ENCODE measurements at regions not wholly inside any gene's neighbourhood (a gene's known extent, or its start where the extent isn't known, plus 50 kb on each side); places are given as distances from the start of the nearest gene placed in this dataset.
A peak's percentile ranks its signal among the peaks of the same experiment; 100 is the strongest.

GRCh38 chr3:162487138-162487537 lies 990.5 kb downstream of the OTOL1 start:
- FAIRE-seq = no peak
- DNase-seq (ENCODE audit: low spot score in 2 of 2) = no peak

- FAIRE-seq = no peak
Observed at GRCh38 chr3:162489853-162490252, 993.2 kb downstream of the OTOL1 start.

DNA sequence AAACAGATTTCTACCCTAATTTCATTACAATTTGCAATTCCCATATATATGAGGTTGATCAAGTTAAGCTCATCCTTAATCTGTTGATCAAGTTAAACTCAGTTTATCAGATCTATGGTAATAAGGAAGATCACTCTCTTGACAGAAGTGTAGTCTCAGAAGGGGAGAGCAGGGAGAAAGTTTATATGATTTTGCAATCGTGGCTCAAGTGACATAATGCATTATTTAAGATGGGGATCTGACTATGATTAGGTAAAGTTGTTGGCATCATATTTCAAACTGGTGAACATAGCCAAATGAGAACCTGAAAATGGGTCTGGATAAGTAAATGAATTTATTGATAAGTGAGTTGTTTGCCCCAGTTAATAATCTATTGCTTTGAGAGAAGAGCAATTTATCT lies 995.3 kb downstream of the OTOL1 start:
- FAIRE-seq (no peak), DNase-seq (ENCODE audit: low spot score in 2 of 2) (no peak)

More at GRCh38 chr3:162489853-162490252, 993.2 kb downstream of the OTOL1 start:
- no peak for DNase-seq (ENCODE audit: low spot score in 2 of 2)

- DNase-seq (ENCODE audit: low spot score in 2 of 2) (no peak), FAIRE-seq (no peak)
Observed at GRCh38 chr3:162492446-162493081, 996.0 kb downstream of the OTOL1 start.

- FAIRE-seq (no peak), DNase-seq (ENCODE audit: low spot score in 2 of 2) (no peak)
Observed at GRCh38 chr3:162498626-162499025, 1002.0 kb downstream of the OTOL1 start.

GRCh38 chr3:162507397-162507796 lies 1010.8 kb downstream of the OTOL1 start:
- DNase-seq (ENCODE audit: low spot score in 2 of 2) = no peak
- peak; percentile 54 for FAIRE-seq

GRCh38 chr3:162512488-162512887 lies 1015.9 kb downstream of the OTOL1 start:
- no peak for DNase-seq (ENCODE audit: low spot score in 2 of 2)
- FAIRE-seq = no peak

DNA sequence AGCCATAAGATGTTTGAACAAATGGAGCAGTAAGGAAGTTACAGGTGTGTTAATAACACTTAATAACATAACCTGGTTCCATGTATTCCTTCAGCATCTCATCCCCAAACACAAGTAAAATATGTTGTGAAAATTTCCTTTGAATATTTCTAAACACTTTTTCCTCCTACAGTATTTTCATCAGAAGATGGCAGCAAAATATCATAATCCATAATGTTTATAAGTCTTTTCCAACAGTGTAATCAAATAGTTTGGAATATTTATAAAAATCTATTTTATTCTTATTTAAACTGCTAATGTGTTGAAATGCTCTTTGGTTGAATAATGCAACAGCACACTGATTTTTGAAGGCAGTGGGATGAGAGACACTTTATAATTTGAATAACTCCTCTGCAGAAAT lies 1020.5 kb downstream of the OTOL1 start:
- FAIRE-seq (no peak), DNase-seq (ENCODE audit: low spot score in 2 of 2) (no peak)

DNA sequence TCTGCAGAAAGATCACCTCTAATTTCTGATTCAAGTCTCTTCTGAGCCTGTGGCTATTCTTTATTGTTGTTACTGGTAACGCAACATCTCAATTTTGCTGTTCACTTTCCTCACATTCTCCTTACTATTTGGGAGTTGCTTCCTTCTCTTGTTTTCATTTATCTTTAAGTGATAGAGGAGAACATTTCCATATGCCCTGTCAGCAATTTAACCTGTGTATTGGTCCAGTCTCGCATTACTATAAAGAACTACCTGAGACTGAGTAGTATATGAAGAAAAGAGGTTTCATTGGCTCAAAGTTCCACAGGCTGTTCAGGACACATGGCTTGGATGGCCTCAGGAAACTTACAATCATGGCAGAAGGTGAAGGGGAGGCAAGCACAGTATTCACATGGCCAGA lies 1025.1 kb downstream of the OTOL1 start:
- DNase-seq (ENCODE audit: low spot score in 2 of 2) = no peak
- no peak for FAIRE-seq

DNA sequence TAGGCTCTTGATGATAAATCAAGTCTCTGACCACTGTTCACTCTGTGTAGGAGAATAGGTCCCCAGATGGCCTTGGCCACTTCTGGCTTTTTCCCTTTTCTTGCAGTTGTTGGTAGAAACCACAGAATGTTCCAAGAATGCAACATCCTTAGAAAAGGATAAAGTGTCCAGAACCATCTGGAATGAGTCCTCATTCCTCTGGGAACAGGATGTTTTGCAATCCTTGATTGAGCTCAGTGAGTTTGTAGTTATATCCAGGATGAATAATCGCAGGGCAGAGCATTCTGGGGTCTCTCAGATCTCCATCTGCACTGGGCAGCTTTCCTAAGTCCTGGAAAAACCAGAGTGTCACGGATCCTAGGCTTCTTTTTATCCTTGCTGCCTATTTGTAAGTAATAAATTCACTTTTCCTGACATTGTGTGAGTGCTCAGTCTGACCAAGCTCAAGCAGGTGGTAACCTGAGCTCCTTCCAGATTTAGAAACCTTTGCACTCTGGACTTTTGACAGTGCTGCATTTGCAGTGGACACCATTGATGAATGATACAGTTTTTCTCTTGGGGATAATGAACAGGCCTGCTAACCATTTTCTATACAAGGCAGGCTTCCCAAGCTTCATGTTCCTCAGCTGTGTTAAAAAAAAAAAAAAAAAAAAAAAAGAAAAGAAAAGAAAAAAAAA lies 1028.6 kb downstream of the OTOL1 start:
- FAIRE-seq = no peak
- no peak for DNase-seq (ENCODE audit: low spot score in 2 of 2)

- DNase-seq (ENCODE audit: low spot score in 2 of 2) (no peak), FAIRE-seq (no peak)
Observed at GRCh38 chr3:162525771-162526170, 1029.2 kb downstream of the OTOL1 start.

DNA sequence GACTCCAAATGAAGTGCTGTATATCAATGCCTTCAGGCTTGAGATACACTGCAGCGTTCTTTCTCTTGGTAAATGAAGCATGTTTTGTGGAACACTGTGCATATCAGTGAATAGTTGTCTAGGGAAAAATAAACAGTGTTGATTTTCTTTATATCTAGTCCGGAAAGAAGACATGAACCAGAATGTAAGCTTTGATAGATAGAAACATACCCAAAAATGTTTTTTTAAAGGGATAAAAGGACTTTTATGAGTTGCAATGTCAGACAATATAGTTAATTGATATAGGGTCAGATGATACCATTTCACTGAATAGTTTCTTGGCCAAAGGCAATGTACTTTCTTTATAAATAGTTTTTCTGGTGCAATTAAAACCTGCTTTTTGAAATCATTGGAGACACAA lies 1037.8 kb downstream of the OTOL1 start:
- FAIRE-seq (no peak), DNase-seq (ENCODE audit: low spot score in 2 of 2) (no peak)

- no peak for DNase-seq (ENCODE audit: low spot score in 2 of 2)
- no peak for FAIRE-seq
Observed at GRCh38 chr3:162538491-162538890, 1041.9 kb downstream of the OTOL1 start.

- no peak for FAIRE-seq
- no peak for DNase-seq (ENCODE audit: low spot score in 2 of 2)
Observed at GRCh38 chr3:162538906-162539305, 1042.3 kb downstream of the OTOL1 start.

DNA sequence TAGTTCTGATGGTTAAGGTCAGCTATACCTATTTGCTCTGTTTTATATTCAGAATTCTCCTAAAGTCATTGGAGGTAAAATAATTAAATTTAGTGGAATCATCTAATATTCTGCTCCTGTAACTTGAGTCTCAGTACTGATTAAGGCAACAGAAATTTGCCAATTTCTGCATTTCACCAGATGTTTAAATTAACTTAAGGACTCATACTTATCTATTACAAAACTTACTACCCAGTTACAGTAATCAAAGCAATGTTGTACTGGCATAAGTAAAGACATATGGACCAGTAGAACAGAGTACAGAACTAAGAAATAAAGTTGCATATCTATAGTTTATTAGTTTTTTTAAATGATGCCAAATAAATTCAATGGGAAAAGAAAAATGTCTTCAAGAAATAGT lies 1043.8 kb downstream of the OTOL1 start:
- FAIRE-seq = no peak
- no peak for DNase-seq (ENCODE audit: low spot score in 2 of 2)

DNA sequence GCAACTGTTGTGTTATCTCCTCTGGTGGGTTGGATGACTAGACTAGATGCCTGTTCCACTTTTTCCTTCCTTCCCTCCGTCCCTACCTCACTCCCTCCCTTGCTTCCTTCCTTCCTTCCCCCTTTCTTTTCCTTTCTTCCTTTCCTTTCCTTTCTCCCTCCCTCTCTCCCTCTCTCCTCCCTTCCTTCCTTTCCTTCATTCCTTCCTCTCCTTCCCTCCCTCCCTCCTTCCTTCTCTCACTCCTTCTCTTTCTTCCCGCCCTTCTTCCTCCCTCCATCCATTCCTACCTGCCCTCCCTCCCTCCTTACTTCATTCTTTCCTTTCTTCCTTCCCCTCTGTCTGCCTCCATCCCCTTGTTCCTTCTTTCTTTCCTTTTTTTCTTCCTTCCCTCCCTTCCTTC lies 1045.3 kb downstream of the OTOL1 start:
- no peak for DNase-seq (ENCODE audit: low spot score in 2 of 2)
- FAIRE-seq = no peak

- DNase-seq (ENCODE audit: low spot score in 2 of 2) (no peak), FAIRE-seq (no peak)
Observed at GRCh38 chr3:162544246-162544645, 1047.6 kb downstream of the OTOL1 start.

DNA sequence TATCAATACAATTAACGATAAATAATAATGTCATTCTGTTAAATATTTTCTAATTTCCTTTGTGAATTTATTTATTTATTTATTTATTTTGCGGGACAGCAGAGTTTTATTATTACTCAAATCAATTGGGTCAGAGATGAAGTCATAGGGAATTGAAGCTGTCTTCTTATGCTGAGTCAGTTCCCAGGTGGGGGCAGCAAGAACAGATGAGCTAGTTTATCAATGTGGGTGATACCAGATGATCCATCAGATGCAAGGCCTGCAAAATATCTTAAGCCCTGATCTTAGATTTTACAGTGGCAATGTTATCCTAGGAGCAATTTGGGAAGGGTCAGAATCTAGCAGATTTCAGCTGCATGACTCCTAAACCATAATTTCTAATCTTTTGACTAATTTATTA lies 1050.3 kb downstream of the OTOL1 start:
- DNase-seq (ENCODE audit: low spot score in 2 of 2) = no peak
- FAIRE-seq = peak; percentile 24

- FAIRE-seq (no peak), DNase-seq (ENCODE audit: low spot score in 2 of 2) (no peak)
Observed at GRCh38 chr3:162547321-162547720, 1050.7 kb downstream of the OTOL1 start.

- FAIRE-seq (no peak), DNase-seq (ENCODE audit: low spot score in 2 of 2) (no peak)
Observed at GRCh38 chr3:162555761-162556160, 1059.2 kb downstream of the OTOL1 start.

GRCh38 chr3:162558016-162558415 lies 1061.4 kb downstream of the OTOL1 start:
- FAIRE-seq (no peak), DNase-seq (ENCODE audit: low spot score in 2 of 2) (no peak)

- DNase-seq (ENCODE audit: low spot score in 2 of 2) (no peak), FAIRE-seq (no peak)
Observed at GRCh38 chr3:162568706-162569105, 1072.1 kb downstream of the OTOL1 start.

All from frontal cortex (tissue), 3 donors.